Endothelial cell of umbilical vein (primary cell): ENCODE measurements at regions not wholly inside any gene's neighbourhood (a gene's known extent, or its start where the extent isn't known, plus 50 kb on each side); places are given as distances from the start of the nearest gene placed in this dataset.

Experiments used
- BruUV-seq: library from RNA; stranded (reverse); fragments of 400-500 nt; replicated peaks from 2 replicates; lab custom pipeline; 2021; lab: Mats Ljungman, UMichigan
- CTCF ChIA-PET: fragments of 300-600, 350-600 bp; sonication (Branson Sonifier 250); formaldehyde crosslinking; loops from one replicate; lab custom pipeline; 2021; ENCODE audit warnings: antibody characterized with exemption, inconsistent platforms; lab: Charles Lee
- POLR2A ChIA-PET: fragments of 300-600, 350-600 bp; sonication (Branson Sonifier 250); formaldehyde crosslinking; loops from one replicate; lab custom pipeline; 2021; ENCODE audit warnings: antibody characterized with exemption, inconsistent platforms; lab: Charles Lee
- DNase-seq: peaks from one replicate; pipeline ENCODE4 v3.0.0-alpha.2; 2011; ENCODE audit warnings: low read depth, low spot score
- FAIRE-seq: peaks from 2 replicates; lab custom pipeline; 2011; peaks lifted over from hg19 to GRCh38; lab: Jason Lieb, UNC
- H2AFZ ChIP-seq: 2 replicates; pipeline ENCODE4 v1.6.0; 2012; ENCODE audit warnings: low read depth, low read length, control low read depth, inconsistent platforms
- H3K27ac ChIP-seq: 2 replicates; pipeline ENCODE4 v1.5.1; 2011; ENCODE audit warnings: low read depth, mild to moderate bottlenecking, control low read depth, low read length, moderate library complexity; ENCODE audit not compliant: insufficient read depth
- H3K27me3 ChIP-seq, 2 experiments: 2 replicates each; pipeline versions ENCODE4 v1.6.0 to v1.6.1; 2011; ENCODE audit warnings: low read length in 2 of 2, mixed read lengths in 1 of 2; ENCODE audit not compliant: control insufficient read depth in 2 of 2, insufficient read depth in 2 of 2
- H3K36me3 ChIP-seq, 2 experiments: 2 replicates in 1 of 2; 3 replicates in 1 of 2; pipeline ENCODE4 v1.5.1; 2011; ENCODE audit warnings: low read length in 2 of 2, mild to moderate bottlenecking in 1 of 2, moderate library complexity in 1 of 2; ENCODE audit not compliant: control insufficient read depth in 2 of 2, insufficient read depth in 2 of 2; ENCODE audit errors: extremely low read depth in 1 of 2
- H3K4me1 ChIP-seq: 3 replicates; pipeline ENCODE4 v1.5.1; 2011; ENCODE audit warnings: mild to moderate bottlenecking, low read length; ENCODE audit not compliant: control insufficient read depth, insufficient read depth; ENCODE audit errors: extremely low read depth
- H3K4me2 ChIP-seq: 2 replicates; pipeline ENCODE4 v1.6.1; 2011; ENCODE audit warnings: low read length, control low read depth, mixed read lengths; ENCODE audit not compliant: insufficient read depth
- H3K4me3 ChIP-seq, 3 experiments: fragments of 200-600 bp in 1 of 3; sonication (generic), shearing (Covaris generic) in 1 of 3; replicated peaks in 1 of 3; 2 replicates each; pipeline ENCODE4 v1.5.1; 2011 to 2016; ENCODE audit warnings: control low read depth in 3 of 3, low read length in 3 of 3, mild to moderate bottlenecking in 2 of 3, inconsistent platforms in 1 of 3, low read depth in 1 of 3, moderate library complexity in 1 of 3; ENCODE audit not compliant: insufficient read depth in 1 of 3
- H3K79me2 ChIP-seq: 2 replicates; pipeline ENCODE4 v1.6.0; 2012; ENCODE audit warnings: low read length, inconsistent platforms; ENCODE audit not compliant: control insufficient read depth, insufficient read depth
- H3K9ac ChIP-seq: replicated peaks from 2 replicates; pipeline ENCODE3; 2011; ENCODE audit warnings: low read length, control low read depth; ENCODE audit not compliant: insufficient read depth; ENCODE audit errors: extremely low read depth
- H3K9me1 ChIP-seq: replicated peaks from 3 replicates; pipeline ENCODE4 v1.6.0; 2011; ENCODE audit warnings: mild to moderate bottlenecking, low read length; ENCODE audit not compliant: control insufficient read depth, insufficient read depth; ENCODE audit errors: extremely low read depth
- H3K9me3 ChIP-seq: replicated peaks from 2 replicates; pipeline ENCODE4 v1.5.1; 2012; ENCODE audit warnings: low read length, inconsistent platforms; ENCODE audit not compliant: control insufficient read depth, insufficient read depth
- H4K20me1 ChIP-seq: replicated peaks from 2 replicates; pipeline ENCODE3; 2011; ENCODE audit warnings: mild to moderate bottlenecking, low read length; ENCODE audit not compliant: control insufficient read depth, insufficient read depth; ENCODE audit errors: extremely low read depth
- EZH2 ChIP-seq: IDR thresholded peaks from 2 replicates; pipeline ENCODE4 v1.6.1; 2012; ENCODE audit warnings: borderline replicate concordance, low read depth, mild to moderate bottlenecking, moderate library complexity, low read length, inconsistent platforms; ENCODE audit not compliant: severe bottlenecking
- FOS ChIP-seq: IDR thresholded peaks from 2 replicates; pipeline ENCODE4 v1.6.1; 2011; ENCODE audit warnings: mild to moderate bottlenecking, low read length, moderate library complexity, borderline replicate concordance; ENCODE audit not compliant: insufficient read depth
- GATA2 ChIP-seq: IDR thresholded peaks from 2 replicates; pipeline ENCODE4 v1.7.0; 2011; ENCODE audit warnings: low read depth, mild to moderate bottlenecking, moderate library complexity, mixed read lengths, low read length; ENCODE audit not compliant: insufficient read length, insufficient read depth
- JUN ChIP-seq: IDR thresholded peaks from 2 replicates; pipeline ENCODE4 v1.6.1; 2011; ENCODE audit warnings: borderline replicate concordance, low read depth; ENCODE audit not compliant: insufficient read length, insufficient read depth
- POLR2A ChIP-seq: IDR thresholded peaks from 2 replicates; pipeline ENCODE4 v1.6.1; 2012; ENCODE audit warnings: low read depth, mild to moderate bottlenecking, control low read depth, low read length
- POLR2AphosphoS5 ChIP-seq: IDR thresholded peaks from 2 replicates; pipeline ENCODE4 v1.6.1; 2012; ENCODE audit warnings: low read depth, mild to moderate bottlenecking, control low read depth, low read length, moderate library complexity; ENCODE audit not compliant: insufficient read depth
- dilution Hi-C: fragments of 300-500 bp; cut with MboI; formaldehyde crosslinking; loops from one replicate; pipeline ENCODE4 v1.15.0; 2019; ENCODE audit warnings: low sequenced_read_pairs; ENCODE audit not compliant: extremely low pct_ligation_motif_present
- intact Hi-C: fragments of 100-400 bp; cut with micrococcal nuclease; formaldehyde crosslinking; loops from one replicate; pipeline ENCODE4 v1.10.0; 2022
- TF ChIP-seq, protein P1 (sequence below): IDR thresholded peaks from 2 replicates; pipeline ENCODE4 v1.6.1; 2011; ENCODE audit not compliant: insufficient read depth, insufficient read length
- TF ChIP-seq, protein P2 (sequence below), 2 donors: IDR thresholded peaks; 1 replicate in 1 of 2; 2 replicates in 1 of 2; pipeline ENCODE4 v1.5.1; 2011; ENCODE audit warnings: low read length in 2 of 2, mild to moderate bottlenecking in 2 of 2, moderate library complexity in 2 of 2, control low read depth in 1 of 2, inconsistent platforms in 1 of 2, low read depth in 1 of 2; ENCODE audit not compliant: insufficient read depth in 1 of 2; ENCODE audit errors: extremely low read depth in 1 of 2

GRCh38 chr6:85255661-85256060 is 194.2 kb upstream of the NT5E start:
- POLR2A ChIA-PET = no interaction called here
- intact Hi-C loops = no loop called here
- H4K20me1 ChIP-seq = no peaks in the 10 kb centered on the region
- no peaks in the 10 kb centered on the region for H3K9me1 ChIP-seq
- no peaks in the 10 kb centered on the region for H3K79me2 ChIP-seq
- TF ChIP-seq JUN (no peak), GATA2 (no peak), EZH2 (no peak), POLR2A (no peak), POLR2AphosphoS5 (no peak), FOS (no peak)
- TF ChIP-seq, protein P1, sequence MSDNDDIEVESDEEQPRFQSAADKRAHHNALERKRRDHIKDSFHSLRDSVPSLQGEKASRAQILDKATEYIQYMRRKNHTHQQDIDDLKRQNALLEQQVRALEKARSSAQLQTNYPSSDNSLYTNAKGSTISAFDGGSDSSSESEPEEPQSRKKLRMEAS = no peak
- TF ChIP-seq, protein P2, sequence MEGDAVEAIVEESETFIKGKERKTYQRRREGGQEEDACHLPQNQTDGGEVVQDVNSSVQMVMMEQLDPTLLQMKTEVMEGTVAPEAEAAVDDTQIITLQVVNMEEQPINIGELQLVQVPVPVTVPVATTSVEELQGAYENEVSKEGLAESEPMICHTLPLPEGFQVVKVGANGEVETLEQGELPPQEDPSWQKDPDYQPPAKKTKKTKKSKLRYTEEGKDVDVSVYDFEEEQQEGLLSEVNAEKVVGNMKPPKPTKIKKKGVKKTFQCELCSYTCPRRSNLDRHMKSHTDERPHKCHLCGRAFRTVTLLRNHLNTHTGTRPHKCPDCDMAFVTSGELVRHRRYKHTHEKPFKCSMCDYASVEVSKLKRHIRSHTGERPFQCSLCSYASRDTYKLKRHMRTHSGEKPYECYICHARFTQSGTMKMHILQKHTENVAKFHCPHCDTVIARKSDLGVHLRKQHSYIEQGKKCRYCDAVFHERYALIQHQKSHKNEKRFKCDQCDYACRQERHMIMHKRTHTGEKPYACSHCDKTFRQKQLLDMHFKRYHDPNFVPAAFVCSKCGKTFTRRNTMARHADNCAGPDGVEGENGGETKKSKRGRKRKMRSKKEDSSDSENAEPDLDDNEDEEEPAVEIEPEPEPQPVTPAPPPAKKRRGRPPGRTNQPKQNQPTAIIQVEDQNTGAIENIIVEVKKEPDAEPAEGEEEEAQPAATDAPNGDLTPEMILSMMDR (IDR thresholded peaks at IDR 0.05; ENCODE audit: extremely low read depth in 1 of 2, insufficient read depth in 1 of 2, low read depth in 1 of 2, low read length in 2 of 2) = no peak
- dilution Hi-C loops = no loop called here
- no peak overlapping the region for H3K27ac ChIP-seq
- CTCF ChIA-PET = no interaction called here
- DNase-seq (no peak), FAIRE-seq (no peak)
- no peak overlapping the region for H3K9ac ChIP-seq
- H3K4me3 ChIP-seq = no peak overlapping the region
- H3K9me3 ChIP-seq = no peaks in the 10 kb centered on the region
- no TSS peak for BruUV-seq
- H3K4me1 ChIP-seq = no peaks in the 10 kb centered on the region
- no peak overlapping the region for H3K4me2 ChIP-seq
- no peaks in the 10 kb centered on the region for H3K36me3 ChIP-seq
- peaks cover 3 to 4% of the 10 kb centered on the region in 2 experiments for H3K27me3 ChIP-seq
- no peak overlapping the region for H2AFZ ChIP-seq
